ENCODE measurements at regions not wholly inside any gene's neighbourhood (a gene's known extent, or its start where the extent isn't known, plus 50 kb on each side); places are given as distances from the start of the nearest gene placed in this dataset.

- Mint-ChIP-seq H3K36me3 (no peaks in the 10 kb centered on the region), H3K9me3 (peaks cover 5% of the 10 kb centered on the region), H3K27me3 (no peaks in the 10 kb centered on the region), H3K27ac (no peak overlapping the region), H3K4me3 (no peak overlapping the region), H3K4me1 (ENCODE audit: low read depth in 2 of 2) (no peaks in the 10 kb centered on the region)
- DNase-seq (ENCODE audit: low spot score) (no peak), ATAC-seq (no peak)
Measured at GRCh38 chr2:107020392-107020791, 134.4 kb upstream of the ST6GAL2 start.

GRCh38 chr2:107024269-107024668 lies 138.3 kb upstream of the ST6GAL2 start:
- no peak overlapping the region for H3K27ac Mint-ChIP-seq
- H3K4me1 Mint-ChIP-seq (ENCODE audit: low read depth in 2 of 2) = no peaks in the 10 kb centered on the region
- ATAC-seq (no peak), DNase-seq (ENCODE audit: low spot score) (no peak)
- H3K4me3 Mint-ChIP-seq = no peak overlapping the region
- H3K36me3 Mint-ChIP-seq = no peaks in the 10 kb centered on the region
- H3K27me3 Mint-ChIP-seq = no peaks in the 10 kb centered on the region
- peaks cover 8% of the 10 kb centered on the region for H3K9me3 Mint-ChIP-seq

GRCh38 chr2:107025291-107025857 lies 139.4 kb upstream of the ST6GAL2 start:
- Mint-ChIP-seq H3K27ac (no peak overlapping the region), H3K4me3 (no peak overlapping the region), H3K36me3 (no peaks in the 10 kb centered on the region), H3K9me3 (peaks cover 8% of the 10 kb centered on the region), H3K27me3 (no peaks in the 10 kb centered on the region), H3K4me1 (ENCODE audit: low read depth in 2 of 2) (no peaks in the 10 kb centered on the region)
- DNase-seq (ENCODE audit: low spot score) (no peak), ATAC-seq (no peak)

- H3K27ac Mint-ChIP-seq = no peak overlapping the region
- no peak overlapping the region for H3K4me3 Mint-ChIP-seq
- no peaks in the 10 kb centered on the region for H3K4me1 Mint-ChIP-seq (ENCODE audit: low read depth in 2 of 2)
- H3K27me3 Mint-ChIP-seq = no peaks in the 10 kb centered on the region
- DNase-seq (ENCODE audit: low spot score) = no peak
- peaks cover 10% of the 10 kb centered on the region for H3K9me3 Mint-ChIP-seq
- H3K36me3 Mint-ChIP-seq = no peaks in the 10 kb centered on the region
- ATAC-seq = no peak
Measured at GRCh38 chr2:107025869-107026380, 140.0 kb upstream of the ST6GAL2 start.

- Mint-ChIP-seq H3K36me3 (no peaks in the 10 kb centered on the region), H3K27me3 (no peaks in the 10 kb centered on the region), H3K4me3 (no peak overlapping the region), H3K27ac (no peak overlapping the region), H3K9me3 (peaks cover 11% of the 10 kb centered on the region), H3K4me1 (ENCODE audit: low read depth in 2 of 2) (no peaks in the 10 kb centered on the region)
- ATAC-seq (no peak), DNase-seq (ENCODE audit: low spot score) (no peak)
Measured at GRCh38 chr2:107027205-107027604, 141.2 kb upstream of the ST6GAL2 start.

- ATAC-seq (no peak), DNase-seq (ENCODE audit: low spot score) (no peak)
- no peaks in the 10 kb centered on the region for H3K27me3 Mint-ChIP-seq
- H3K4me3 Mint-ChIP-seq = no peak overlapping the region
- H3K9me3 Mint-ChIP-seq = peaks cover 11% of the 10 kb centered on the region
- H3K27ac Mint-ChIP-seq = no peak overlapping the region
- H3K4me1 Mint-ChIP-seq (ENCODE audit: low read depth in 2 of 2) = no peaks in the 10 kb centered on the region
- H3K36me3 Mint-ChIP-seq = no peaks in the 10 kb centered on the region
Measured at GRCh38 chr2:107027810-107028209, 141.8 kb upstream of the ST6GAL2 start.

- no peak overlapping the region for H3K4me3 Mint-ChIP-seq
- no peaks in the 10 kb centered on the region for H3K36me3 Mint-ChIP-seq
- no peak for ATAC-seq
- no peak for DNase-seq (ENCODE audit: low spot score)
- no peaks in the 10 kb centered on the region for H3K27me3 Mint-ChIP-seq
- no peaks in the 10 kb centered on the region for H3K4me1 Mint-ChIP-seq (ENCODE audit: low read depth in 2 of 2)
- H3K9me3 Mint-ChIP-seq = peaks cover 11% of the 10 kb centered on the region
- no peak overlapping the region for H3K27ac Mint-ChIP-seq
Measured at GRCh38 chr2:107028661-107029060, 142.7 kb upstream of the ST6GAL2 start.

GRCh38 chr2:107036293-107036692 lies 150.3 kb upstream of the ST6GAL2 start:
- H3K4me3 Mint-ChIP-seq = no peak overlapping the region
- no peak for ATAC-seq
- H3K27me3 Mint-ChIP-seq = no peaks in the 10 kb centered on the region

GRCh38 chr2:107062173-107062572 lies 176.2 kb upstream of the ST6GAL2 start:
- ATAC-seq = no peak
- H3K36me3 Mint-ChIP-seq = no peaks in the 10 kb centered on the region
- no peaks in the 10 kb centered on the region for H3K27me3 Mint-ChIP-seq
- no peak for DNase-seq (ENCODE audit: low spot score)
- H3K4me1 Mint-ChIP-seq (ENCODE audit: low read depth in 2 of 2) = no peaks in the 10 kb centered on the region
- no peak overlapping the region for H3K4me3 Mint-ChIP-seq
- H3K27ac Mint-ChIP-seq = no peak overlapping the region
- peaks cover 13% of the 10 kb centered on the region for H3K9me3 Mint-ChIP-seq

More at GRCh38 chr2:107036293-107036692, 150.3 kb upstream of the ST6GAL2 start:
- Mint-ChIP-seq H3K4me1 (ENCODE audit: low read depth in 2 of 2) (no peaks in the 10 kb centered on the region), H3K9me3 (peaks cover 22% of the 10 kb centered on the region), H3K27ac (no peak overlapping the region), H3K36me3 (peaks cover 13% of the 10 kb centered on the region)
- DNase-seq (ENCODE audit: low spot score) = no peak

- Mint-ChIP-seq H3K27me3 (no peaks in the 10 kb centered on the region), H3K27ac (no peak overlapping the region), H3K36me3 (no peaks in the 10 kb centered on the region), H3K9me3 (peaks cover 13% of the 10 kb centered on the region), H3K4me1 (ENCODE audit: low read depth in 2 of 2) (no peaks in the 10 kb centered on the region), H3K4me3 (no peak overlapping the region)
- DNase-seq (ENCODE audit: low spot score) (no peak), ATAC-seq (no peak)
Measured at GRCh38 chr2:107062599-107063220, 176.7 kb upstream of the ST6GAL2 start.

- H3K36me3 Mint-ChIP-seq = no peaks in the 10 kb centered on the region
- H3K4me1 Mint-ChIP-seq (ENCODE audit: low read depth in 2 of 2) = no peaks in the 10 kb centered on the region
- H3K27me3 Mint-ChIP-seq = no peaks in the 10 kb centered on the region
- H3K9me3 Mint-ChIP-seq = peaks cover 11% of the 10 kb centered on the region
- no peak for DNase-seq (ENCODE audit: low spot score)
- no peak overlapping the region for H3K27ac Mint-ChIP-seq
- no peak overlapping the region for H3K4me3 Mint-ChIP-seq
- ATAC-seq = no peak
Measured at GRCh38 chr2:107063228-107063627, 177.3 kb upstream of the ST6GAL2 start.

- no peaks in the 10 kb centered on the region for H3K4me1 Mint-ChIP-seq (ENCODE audit: low read depth in 2 of 2)
- H3K27me3 Mint-ChIP-seq = no peaks in the 10 kb centered on the region
- H3K27ac Mint-ChIP-seq = no peak overlapping the region
- H3K36me3 Mint-ChIP-seq = no peaks in the 10 kb centered on the region
- no peak overlapping the region for H3K4me3 Mint-ChIP-seq
- peaks cover 7% of the 10 kb centered on the region for H3K9me3 Mint-ChIP-seq
- DNase-seq (ENCODE audit: low spot score) (no peak), ATAC-seq (no peak)
Measured at GRCh38 chr2:107064750-107065149, 178.8 kb upstream of the ST6GAL2 start.

- no peaks in the 10 kb centered on the region for H3K4me1 Mint-ChIP-seq (ENCODE audit: low read depth in 2 of 2)
- DNase-seq (ENCODE audit: low spot score) = no peak
- no peaks in the 10 kb centered on the region for H3K27me3 Mint-ChIP-seq
- H3K9me3 Mint-ChIP-seq = peaks cover 3% of the 10 kb centered on the region
- ATAC-seq = no peak
- H3K36me3 Mint-ChIP-seq = no peaks in the 10 kb centered on the region
- H3K4me3 Mint-ChIP-seq = no peak overlapping the region
- H3K27ac Mint-ChIP-seq = no peak overlapping the region
Measured at GRCh38 chr2:107068069-107068916, 182.3 kb upstream of the ST6GAL2 start.

GRCh38 chr2:107069890-107070289 lies 183.9 kb upstream of the ST6GAL2 start:
- Mint-ChIP-seq H3K4me1 (ENCODE audit: low read depth in 2 of 2) (no peaks in the 10 kb centered on the region), H3K27me3 (no peaks in the 10 kb centered on the region), H3K36me3 (no peaks in the 10 kb centered on the region), H3K27ac (no peak overlapping the region), H3K4me3 (no peak overlapping the region), H3K9me3 (peaks cover 3% of the 10 kb centered on the region)
- DNase-seq (ENCODE audit: low spot score) (no peak), ATAC-seq (no peak)

Measured in natural killer cell treated with Interleukin-12 subunit alpha and Interleukin-12 subunit beta and Interleukin-15 and Interleukin-18, amount 100 ng/mL, for 72 hours (primary cell).